H1 (cell line): ENCODE measurements at regions not wholly inside any gene's neighbourhood (a gene's known extent, or its start where the extent isn't known, plus 50 kb on each side); places are given as distances from the start of the nearest gene placed in this dataset.

Experiments
- CBX8 ChIP-seq: fragments of 300-800, 300-1000 bp; sonication (generic); IDR thresholded peaks from 2 replicates; pipeline ENCODE4 v1.7.1; 2016; ENCODE audit warnings: low read depth, low read length, borderline replicate concordance
- EP300 ChIP-seq, 2 experiments: IDR thresholded peaks; 1 replicate in 1 of 2; 2 replicates in 1 of 2; pipeline ENCODE4 v1.6.1; 2011 to 2012; ENCODE audit warnings: low read depth in 2 of 2, low read length in 2 of 2, mild to moderate bottlenecking in 2 of 2, borderline replicate concordance in 1 of 2, inconsistent platforms in 1 of 2, moderate library complexity in 1 of 2
- KDM5A ChIP-seq: fragments of 200-600 bp; IDR thresholded peaks from 2 replicates; pipeline ENCODE4 v1.7.1; 2012; ENCODE audit warnings: mild to moderate bottlenecking, low read length, inconsistent platforms, mixed read lengths
- TEAD4 ChIP-seq: IDR thresholded peaks from 2 replicates; pipeline ENCODE4 v1.6.1; 2012; ENCODE audit warnings: low read depth, low read length, inconsistent platforms, mixed read lengths

DNA sequence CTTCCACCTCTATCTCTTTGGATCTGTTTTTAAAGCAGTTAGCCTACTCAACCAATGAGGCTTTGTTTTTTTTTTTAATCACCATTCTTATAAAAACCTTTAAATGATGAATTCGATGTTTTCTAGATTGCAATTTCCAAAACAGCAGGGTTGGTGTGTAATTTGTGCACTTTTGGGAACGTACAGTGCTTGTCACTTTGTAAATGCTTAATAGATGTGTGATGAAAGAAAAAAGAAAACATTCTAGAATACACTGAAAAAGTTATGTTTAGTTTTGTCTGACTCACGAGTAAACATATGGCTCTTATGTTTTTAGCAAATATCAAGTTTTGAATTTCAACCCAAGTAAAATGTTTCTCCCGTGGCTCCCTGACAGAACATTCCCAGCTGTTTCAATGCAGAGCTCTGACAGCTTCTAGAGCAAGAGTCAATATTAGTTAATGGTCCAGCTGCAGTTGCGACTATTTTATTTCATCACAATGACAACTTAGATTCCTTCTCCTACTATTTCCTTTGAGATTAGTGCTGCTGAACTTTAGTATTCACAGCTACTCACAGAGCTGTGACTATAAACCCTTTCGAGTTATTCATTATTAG lies 362.5 kb upstream of the ADAMTS5 start (continued):
- no peak for TF ChIP-seq TEAD4
- no peak for TF ChIP-seq EP300 (IDR thresholded peaks at IDR 0.05; ENCODE audit: borderline replicate concordance in 1 of 2, low read depth in 2 of 2, low read length in 2 of 2)
- no peak for TF ChIP-seq KDM5A
- TF ChIP-seq CBX8: no peak
- TF ChIP-seq, all 59 proteins: peak for 0
